Fibroblast of pulmonary artery (primary cell): ENCODE measurements at regions not wholly inside any gene's neighbourhood (a gene's known extent, or its start where the extent isn't known, plus 50 kb on each side); places are given as distances from the start of the nearest gene placed in this dataset.

Experiments
- DNase-seq: peaks from one replicate; pipeline ENCODE4 v3.0.0-alpha.2; 2010; ENCODE audit warnings: low read depth
- H3K4me3 ChIP-seq: replicated peaks from 2 replicates; pipeline ENCODE4 v1.5.1; 2011; ENCODE audit warnings: low read depth, mild to moderate bottlenecking, control low read depth, low read length, moderate library complexity
- TF ChIP-seq, protein P1 (sequence below): IDR thresholded peaks from 2 replicates; pipeline ENCODE4 v1.5.1; 2011; ENCODE audit warnings: mild to moderate bottlenecking, control low read depth, low read length, inconsistent platforms; ENCODE audit errors: missing control alignments

- no peak overlapping the region for H3K4me3 ChIP-seq
- DNase-seq = no peak
- TF ChIP-seq, protein P1, sequence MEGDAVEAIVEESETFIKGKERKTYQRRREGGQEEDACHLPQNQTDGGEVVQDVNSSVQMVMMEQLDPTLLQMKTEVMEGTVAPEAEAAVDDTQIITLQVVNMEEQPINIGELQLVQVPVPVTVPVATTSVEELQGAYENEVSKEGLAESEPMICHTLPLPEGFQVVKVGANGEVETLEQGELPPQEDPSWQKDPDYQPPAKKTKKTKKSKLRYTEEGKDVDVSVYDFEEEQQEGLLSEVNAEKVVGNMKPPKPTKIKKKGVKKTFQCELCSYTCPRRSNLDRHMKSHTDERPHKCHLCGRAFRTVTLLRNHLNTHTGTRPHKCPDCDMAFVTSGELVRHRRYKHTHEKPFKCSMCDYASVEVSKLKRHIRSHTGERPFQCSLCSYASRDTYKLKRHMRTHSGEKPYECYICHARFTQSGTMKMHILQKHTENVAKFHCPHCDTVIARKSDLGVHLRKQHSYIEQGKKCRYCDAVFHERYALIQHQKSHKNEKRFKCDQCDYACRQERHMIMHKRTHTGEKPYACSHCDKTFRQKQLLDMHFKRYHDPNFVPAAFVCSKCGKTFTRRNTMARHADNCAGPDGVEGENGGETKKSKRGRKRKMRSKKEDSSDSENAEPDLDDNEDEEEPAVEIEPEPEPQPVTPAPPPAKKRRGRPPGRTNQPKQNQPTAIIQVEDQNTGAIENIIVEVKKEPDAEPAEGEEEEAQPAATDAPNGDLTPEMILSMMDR = no peak
Observed at GRCh38 chr12:108021141-108021540, 107.9 kb upstream of the WSCD2 start.

DNA sequence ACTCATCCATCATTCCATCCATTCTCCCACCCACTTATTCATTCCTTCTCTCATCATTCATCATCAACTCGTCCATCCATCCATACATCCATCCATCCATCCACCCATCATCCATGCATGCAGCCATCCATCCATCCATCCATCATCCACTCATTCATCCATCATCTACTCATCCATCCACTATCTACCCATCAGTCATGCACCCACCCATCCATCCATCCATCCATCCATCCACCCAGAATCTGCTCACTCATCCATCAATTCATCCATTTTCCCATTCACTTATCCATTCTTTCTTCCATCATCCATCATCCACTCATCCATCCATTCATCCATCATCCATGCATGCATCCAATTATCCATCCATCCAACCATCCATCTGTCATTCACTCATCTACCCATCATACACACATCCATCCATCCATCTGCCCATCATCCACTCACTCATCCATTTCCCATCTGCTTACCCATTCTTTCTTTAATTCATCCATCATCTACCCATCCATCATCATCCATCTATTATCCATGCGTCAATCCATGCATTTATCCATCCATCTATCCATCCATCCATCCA lies 107.1 kb upstream of the WSCD2 start:
- DNase-seq = no peak
- TF ChIP-seq, protein P1 = no peak
- no peak overlapping the region for H3K4me3 ChIP-seq

- no peak for DNase-seq
- TF ChIP-seq, protein P1 = no peak
- H3K4me3 ChIP-seq = no peak overlapping the region
Observed at GRCh38 chr12:108029051-108029835, 99.8 kb upstream of the WSCD2 start.

- TF ChIP-seq, protein P1 = no peak
- H3K4me3 ChIP-seq = no peak overlapping the region
- DNase-seq = no peak
Observed at GRCh38 chr12:108033090-108033489, 96.0 kb upstream of the WSCD2 start.

DNA sequence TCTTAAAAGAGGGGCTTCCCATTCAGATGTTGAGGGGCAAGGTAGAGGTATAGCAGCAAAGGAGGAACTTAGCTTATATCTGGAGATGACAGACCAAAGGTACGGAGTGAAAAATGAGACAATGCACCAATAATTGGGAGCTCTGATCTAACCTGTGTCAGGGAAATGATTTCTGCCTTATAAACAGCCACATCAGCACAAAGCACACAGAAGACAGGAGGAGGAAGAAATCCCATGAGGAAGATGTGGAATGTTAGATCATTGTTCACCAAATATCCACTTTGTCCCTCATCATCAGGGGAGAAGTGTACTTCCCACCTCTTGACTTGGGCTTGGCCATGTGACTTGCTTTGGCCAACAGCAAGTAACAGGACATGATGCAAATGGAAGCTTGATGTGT lies 93.7 kb upstream of the WSCD2 start:
- DNase-seq = no peak
- TF ChIP-seq, protein P1 = no peak
- no peak overlapping the region for H3K4me3 ChIP-seq

DNA sequence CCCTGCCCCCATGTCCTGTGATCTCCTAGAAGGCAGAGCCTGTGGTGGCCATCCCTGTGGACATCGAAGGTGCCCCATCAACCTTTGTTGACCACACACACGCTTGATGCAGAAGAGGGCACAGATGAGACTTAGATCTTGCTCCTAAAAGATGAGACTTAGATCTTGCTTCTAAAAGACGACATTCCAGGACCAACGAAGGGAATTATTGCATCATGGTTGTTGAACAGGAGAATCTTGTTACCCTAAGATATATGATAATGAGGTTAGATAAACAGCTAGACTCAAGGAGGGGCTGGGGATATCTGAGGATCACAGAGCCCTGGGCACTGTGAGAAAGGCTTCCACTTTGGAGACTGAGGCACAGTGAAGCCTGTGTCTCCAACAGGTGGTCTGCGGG lies 91.1 kb upstream of the WSCD2 start:
- TF ChIP-seq, protein P1 = no peak
- no peak for DNase-seq

GRCh38 chr12:108039794-108040193 lies 89.3 kb upstream of the WSCD2 start:
- TF ChIP-seq, protein P1 = no peak
- DNase-seq = no peak
- no peak overlapping the region for H3K4me3 ChIP-seq

More for the DNA sequence above, 91.1 kb upstream of the WSCD2 start:
- no peak overlapping the region for H3K4me3 ChIP-seq
